MM.1S (cell line): ENCODE measurements at regions not wholly inside any gene's neighbourhood (a gene's known extent, or its start where the extent isn't known, plus 50 kb on each side); places are given as distances from the start of the nearest gene placed in this dataset.

Experiments
- EZH2 ChIP-seq: fragments of 300-600 bp; sonication (generic); optimal IDR thresholded peaks from 2 replicates; pipeline ENCODE3; 2017; ENCODE audit warnings: low read depth, mild to moderate bottlenecking, antibody characterized with exemption, low read length, mixed read lengths
- EZH2phosphoT487 ChIP-seq: fragments of 300-600 bp; sonication (generic); IDR thresholded peaks from 2 replicates; pipeline ENCODE4 v1.6.1; 2018; ENCODE audit warnings: antibody characterized with exemption, low read length
- TF ChIP-seq, protein P1 (sequence below): fragments of 300-600 bp; sonication (generic); IDR thresholded peaks from 2 replicates; pipeline ENCODE4 v1.5.1; 2016; ENCODE audit warnings: antibody characterized with exemption, low read length, mixed read lengths

- TF ChIP-seq, protein P1, sequence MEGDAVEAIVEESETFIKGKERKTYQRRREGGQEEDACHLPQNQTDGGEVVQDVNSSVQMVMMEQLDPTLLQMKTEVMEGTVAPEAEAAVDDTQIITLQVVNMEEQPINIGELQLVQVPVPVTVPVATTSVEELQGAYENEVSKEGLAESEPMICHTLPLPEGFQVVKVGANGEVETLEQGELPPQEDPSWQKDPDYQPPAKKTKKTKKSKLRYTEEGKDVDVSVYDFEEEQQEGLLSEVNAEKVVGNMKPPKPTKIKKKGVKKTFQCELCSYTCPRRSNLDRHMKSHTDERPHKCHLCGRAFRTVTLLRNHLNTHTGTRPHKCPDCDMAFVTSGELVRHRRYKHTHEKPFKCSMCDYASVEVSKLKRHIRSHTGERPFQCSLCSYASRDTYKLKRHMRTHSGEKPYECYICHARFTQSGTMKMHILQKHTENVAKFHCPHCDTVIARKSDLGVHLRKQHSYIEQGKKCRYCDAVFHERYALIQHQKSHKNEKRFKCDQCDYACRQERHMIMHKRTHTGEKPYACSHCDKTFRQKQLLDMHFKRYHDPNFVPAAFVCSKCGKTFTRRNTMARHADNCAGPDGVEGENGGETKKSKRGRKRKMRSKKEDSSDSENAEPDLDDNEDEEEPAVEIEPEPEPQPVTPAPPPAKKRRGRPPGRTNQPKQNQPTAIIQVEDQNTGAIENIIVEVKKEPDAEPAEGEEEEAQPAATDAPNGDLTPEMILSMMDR = no peak
- TF ChIP-seq EZH2 (no peak), EZH2phosphoT487 (no peak)
Observed at GRCh38 chr5:72036951-72037350, 70.3 kb upstream of the MAP1B start.
